GM12892 (cell line): ENCODE measurements at regions not wholly inside any gene's neighbourhood (a gene's known extent, or its start where the extent isn't known, plus 50 kb on each side); places are given as distances from the start of the nearest gene placed in this dataset.

Source experiments
- POLR2A ChIP-seq: IDR thresholded peaks from 2 replicates; pipeline ENCODE4 v1.6.1; 2011; ENCODE audit warnings: low read depth, low read length, control low read depth
- POLR2AphosphoS5 ChIP-seq: IDR thresholded peaks from 2 replicates; pipeline ENCODE4 v1.6.1; 2011; ENCODE audit warnings: low read depth, low read length, control low read depth
- TAF1 ChIP-seq: IDR thresholded peaks from 2 replicates; pipeline ENCODE4 v1.6.1; 2011; ENCODE audit warnings: low read depth, mild to moderate bottlenecking, control low read depth, low read length, borderline replicate concordance

DNA sequence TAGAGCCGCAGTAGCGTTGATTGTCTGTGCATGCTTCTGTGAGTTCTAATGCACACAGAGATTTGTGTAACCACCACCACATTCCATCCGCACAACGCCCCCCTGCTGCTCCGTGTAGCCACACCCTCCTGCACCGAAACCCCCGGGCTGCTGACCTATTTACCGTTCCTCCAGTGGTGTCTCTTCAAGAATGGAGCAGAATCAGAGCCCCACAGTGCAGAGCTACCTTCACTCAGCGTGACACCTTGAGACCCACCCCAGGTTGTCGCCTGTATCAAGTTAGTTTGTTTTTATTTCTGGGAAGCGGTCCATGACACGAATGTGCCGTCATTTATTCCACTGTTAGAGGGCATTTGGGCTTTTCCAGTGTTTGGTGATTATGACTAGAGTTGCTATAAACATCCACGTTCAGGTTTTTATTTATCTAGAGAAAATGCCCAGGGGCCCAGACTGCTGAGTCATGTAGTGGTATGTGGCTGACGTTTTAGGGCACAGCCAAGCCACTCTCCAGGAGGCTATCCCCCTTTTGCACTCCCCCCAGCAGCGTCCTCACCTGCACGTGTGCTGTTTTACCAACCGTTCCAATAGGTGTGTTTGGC is 266.8 kb downstream of the NDUFA10 start:
- no peak for TF ChIP-seq TAF1
- TF ChIP-seq POLR2A: no peak
- no peak for TF ChIP-seq POLR2AphosphoS5
